ENCODE measurements at regions not wholly inside any gene's neighbourhood (a gene's known extent, or its start where the extent isn't known, plus 50 kb on each side); places are given as distances from the start of the nearest gene placed in this dataset.

DNA sequence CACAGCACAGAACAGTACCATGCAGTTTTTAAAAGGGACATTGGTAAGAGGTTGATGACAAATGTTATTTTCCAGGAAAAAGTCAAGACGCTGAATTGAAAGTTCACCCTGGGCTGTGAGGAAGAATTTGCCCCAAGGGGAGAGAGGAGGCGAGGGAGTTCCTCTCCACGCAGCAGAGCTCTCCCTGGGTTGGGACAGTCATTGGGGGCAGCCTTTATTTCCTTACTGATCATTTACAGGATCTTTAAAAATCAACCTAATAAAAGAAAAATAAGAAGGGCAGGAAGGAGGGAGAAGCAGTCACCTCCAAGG lies 49.9 kb upstream of the WNT7B start:
- H3K27ac ChIP-seq, result no peak overlapping the region
- TF ChIP-seq ZFX (IDR thresholded peaks at IDR 0.05) (no peak), CTCF (conservative IDR thresholded peaks at IDR 0.05) (no peak)

GRCh38 chr22:46027211-46028105 lies 50.5 kb upstream of the WNT7B start:
- TF ChIP-seq CTCF (conservative IDR thresholded peaks at IDR 0.05) (no peak), ZFX (IDR thresholded peaks at IDR 0.05) (no peak)
- H3K27ac ChIP-seq, result no peak overlapping the region

- H3K27ac ChIP-seq, result no peak overlapping the region
- TF ChIP-seq ZFX (IDR thresholded peaks at IDR 0.05) (no peak), CTCF (conservative IDR thresholded peaks at IDR 0.05) (no peak)
These were observed 51.4 kb upstream of the WNT7B start for GRCh38 chr22:46028106-46028991.

DNA sequence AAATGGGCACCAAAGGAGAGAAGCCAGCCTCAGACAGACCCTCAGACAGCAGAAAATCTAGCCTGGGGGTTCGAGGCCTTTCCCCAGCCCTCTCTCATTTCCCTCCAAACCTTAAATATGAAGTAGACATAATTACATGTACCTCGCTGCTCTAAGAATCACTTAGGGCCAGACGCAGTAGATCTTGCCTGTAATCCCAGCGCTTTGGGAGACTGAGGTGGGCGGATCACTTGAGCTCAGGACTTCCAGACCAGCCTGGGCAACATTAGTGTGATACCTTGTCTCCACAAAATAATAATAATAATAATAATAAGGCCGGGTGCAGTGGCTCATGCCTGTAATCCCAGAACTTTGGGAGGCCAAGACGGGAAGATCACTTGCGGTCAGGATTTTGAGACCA lies 52.1 kb upstream of the WNT7B start:
- TF ChIP-seq CTCF (conservative IDR thresholded peaks at IDR 0.05) (no peak), ZFX (IDR thresholded peaks at IDR 0.05) (no peak)
- no peak overlapping the region for H3K27ac ChIP-seq

- H3K27ac ChIP-seq, result no peak overlapping the region
- TF ChIP-seq ZFX (IDR thresholded peaks at IDR 0.05), result no peak
- TF ChIP-seq CTCF (conservative IDR thresholded peaks at IDR 0.05), result no peak
These were observed 52.7 kb upstream of the WNT7B start for GRCh38 chr22:46029574-46030200.

- no peak overlapping the region for H3K27ac ChIP-seq
- TF ChIP-seq ZFX (IDR thresholded peaks at IDR 0.05) (no peak), CTCF (conservative IDR thresholded peaks at IDR 0.05) (no peak)
These were observed 53.4 kb upstream of the WNT7B start for GRCh38 chr22:46030231-46030880.

Measured in C4-2B (cell line).